Right cardiac atrium (tissue), 5 donors: ENCODE measurements at regions not wholly inside any gene's neighbourhood (a gene's known extent, or its start where the extent isn't known, plus 50 kb on each side); places are given as distances from the start of the nearest gene placed in this dataset.

Experiments used
- ATAC-seq, 2 donors: fragments of 200-7000 bp; cut with Tn5 transposase; one replicate each; pipeline versions ENCODE4 v1.8.0 to v1.9.1; 2020; ENCODE audit warnings: moderate library complexity in 2 of 2, mild to moderate bottlenecking in 1 of 2
- DNase-seq, 3 donors: peaks; one replicate each; pipeline ENCODE4 v3.0.0-alpha.2; 2020
- H3K27ac ChIP-seq: one replicate; pipeline ENCODE4 v1.5.1; 2013; ENCODE audit warnings: mild to moderate bottlenecking, low read length, control low read depth, moderate library complexity
- H3K27me3 ChIP-seq: one replicate; pipeline ENCODE4 v1.6.1; 2013; ENCODE audit not compliant: control insufficient read depth, insufficient read depth
- H3K4me1 ChIP-seq: one replicate; pipeline ENCODE4 v1.6.1; 2013; ENCODE audit warnings: low read length; ENCODE audit not compliant: control insufficient read depth, insufficient read depth
- H3K4me3 ChIP-seq: one replicate; pipeline ENCODE4 v1.5.1; 2013; ENCODE audit warnings: low read length, control low read depth
- H3K9me3 ChIP-seq: one replicate; pipeline ENCODE4 v1.6.1; 2013; ENCODE audit warnings: low read length; ENCODE audit not compliant: control insufficient read depth
- WGBS: extraction: QIAGEN DNeasy Blood & Tissue Kit; methylation state at CpG from one replicate; pipeline ENCODE4 v1.1.7; 2013; 5-methylcytosine and 5-hydroxymethylcytosine counted together
- intact Hi-C, 4 donors: fragments of 100-400 bp; cut with DNase I; formaldehyde crosslinking; loops; one replicate each; pipeline versions ENCODE4 v1.11.0 to v1.14.0; 2022 to 2023
- donor health status: healthy with polysubstance abuse.
- donor health status: DM: no; HTN: yes; CAD: no.
- donor health status: DM: no; HTN: no; CAD: no.
- donor health status: DM: no; HTN: yes; CAD: no; lungs with severe emphysema.
- donor health status: DM: yes; HTN: yes; CAD: no.

DNA sequence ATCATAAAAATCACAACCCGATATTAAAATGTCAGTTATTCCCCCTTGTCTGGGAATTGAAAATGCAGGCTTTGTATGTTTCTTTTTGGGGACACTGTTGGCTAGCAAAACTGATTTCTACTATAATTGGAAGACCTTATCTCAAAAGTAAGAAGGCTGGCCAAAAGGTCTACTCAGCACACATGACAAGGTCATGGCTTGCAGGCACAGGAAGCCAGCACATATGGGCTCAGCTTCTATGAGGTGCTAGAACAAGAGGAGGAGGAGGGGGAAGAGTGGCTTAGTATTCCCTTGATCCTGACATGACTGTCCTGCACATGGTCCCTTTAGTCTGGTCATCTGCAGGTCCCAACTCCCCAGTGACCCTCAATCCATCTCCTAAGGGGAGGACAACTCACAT lies 681.2 kb downstream of the SQOR start:
- H3K4me1 ChIP-seq: no peaks in the 10 kb centered on the region
- DNase-seq (no peak), ATAC-seq (peak in 1 of 2 donors; percentile 43)
- intact Hi-C loops: loop anchor here in 1 of 4 donors (10.0 kb wide), 1 partner anchor 51 kb away; no protein-coding TSS in a partner anchor
- no peak overlapping the region for H3K4me3 ChIP-seq
- H3K27me3 ChIP-seq: no peaks in the 10 kb centered on the region
- H3K9me3 ChIP-seq: no peaks in the 10 kb centered on the region
- no peak overlapping the region for H3K27ac ChIP-seq
- WGBS: 52% methylated on average over 1 of the region's 1 CpG

DNA sequence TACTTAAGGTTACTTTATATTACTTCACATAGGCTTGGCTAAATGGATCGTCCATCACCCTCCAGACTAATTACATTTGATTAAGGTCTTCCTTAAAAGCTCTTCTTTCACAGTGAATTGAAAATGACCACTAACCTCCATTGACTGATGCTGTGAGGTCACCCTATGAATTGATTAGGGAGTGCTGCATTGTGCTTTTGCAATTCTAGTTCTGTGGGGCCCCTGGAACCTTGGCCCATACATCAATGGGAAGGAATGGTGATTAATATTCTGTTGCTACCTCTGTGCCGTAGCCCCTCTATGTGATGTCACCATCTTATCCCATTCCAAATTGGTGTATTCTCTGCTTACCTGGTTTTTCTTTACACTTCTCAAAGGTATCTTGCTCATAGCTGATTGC lies 682.2 kb downstream of the SQOR start:
- Histone ChIP-seq H3K4me1 (no peaks in the 10 kb centered on the region), H3K27me3 (no peaks in the 10 kb centered on the region), H3K4me3 (no peak overlapping the region), H3K9me3 (no peaks in the 10 kb centered on the region), H3K27ac (no peak overlapping the region)
- intact Hi-C loops: loop anchor here in 1 of 4 donors (10.0 kb wide), 1 partner anchor 52 kb away; no protein-coding TSS in a partner anchor
- no peak for ATAC-seq
- WGBS: 96% methylated on average over 2 of the region's 2 CpGs
- DNase-seq: no peak

DNA sequence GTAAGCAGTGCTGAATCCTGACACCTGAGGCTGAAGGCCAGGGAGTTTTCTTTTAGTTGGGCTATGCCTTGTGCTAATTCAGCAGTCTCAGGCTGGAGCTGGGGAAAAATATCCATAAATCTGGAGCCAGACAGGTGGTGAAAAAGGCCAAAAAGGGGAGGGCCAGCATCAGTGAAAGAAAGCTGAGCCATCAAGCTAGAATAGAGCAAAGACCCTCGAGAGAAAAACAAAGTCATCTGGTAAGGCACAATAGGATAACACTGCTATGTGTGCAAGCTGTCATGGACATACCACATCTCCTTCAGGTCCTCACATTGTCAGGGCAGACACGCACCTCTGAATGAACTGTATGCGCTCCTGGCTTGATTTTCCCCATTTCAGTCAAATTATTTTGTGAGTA lies 687.9 kb downstream of the SQOR start:
- 88% methylated on average over 3 of the region's 3 CpGs for WGBS
- intact Hi-C loops: no loop called here
- no peak overlapping the region for H3K27ac ChIP-seq
- ATAC-seq: no peak
- DNase-seq: no peak
- H3K9me3 ChIP-seq: no peaks in the 10 kb centered on the region
- no peaks in the 10 kb centered on the region for H3K27me3 ChIP-seq
- no peak overlapping the region for H3K4me3 ChIP-seq
- H3K4me1 ChIP-seq: no peaks in the 10 kb centered on the region

DNA sequence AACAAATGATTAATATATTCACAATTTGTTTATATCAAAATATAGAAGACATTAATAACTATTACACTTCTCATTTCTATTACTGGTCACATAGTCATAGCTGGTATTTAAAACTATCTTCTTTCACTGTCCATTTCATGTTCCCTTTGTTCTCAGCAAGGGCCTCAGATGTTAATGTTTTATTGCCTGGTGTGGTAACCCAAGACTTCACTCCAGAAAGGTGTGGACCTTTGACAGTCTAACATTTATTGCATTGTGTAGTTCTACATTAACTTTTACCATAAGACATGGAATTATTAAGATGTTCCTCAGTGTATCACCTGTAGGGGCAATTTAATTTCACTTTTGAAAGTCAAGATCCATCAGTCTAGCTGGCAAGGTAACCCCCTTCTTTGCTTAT lies 691.3 kb downstream of the SQOR start:
- no peak for DNase-seq
- no peak for ATAC-seq
- intact Hi-C loops: no loop called here
- Histone ChIP-seq H3K27ac (no peak overlapping the region), H3K4me1 (no peaks in the 10 kb centered on the region), H3K4me3 (no peak overlapping the region), H3K9me3 (no peaks in the 10 kb centered on the region), H3K27me3 (no peaks in the 10 kb centered on the region)

DNA sequence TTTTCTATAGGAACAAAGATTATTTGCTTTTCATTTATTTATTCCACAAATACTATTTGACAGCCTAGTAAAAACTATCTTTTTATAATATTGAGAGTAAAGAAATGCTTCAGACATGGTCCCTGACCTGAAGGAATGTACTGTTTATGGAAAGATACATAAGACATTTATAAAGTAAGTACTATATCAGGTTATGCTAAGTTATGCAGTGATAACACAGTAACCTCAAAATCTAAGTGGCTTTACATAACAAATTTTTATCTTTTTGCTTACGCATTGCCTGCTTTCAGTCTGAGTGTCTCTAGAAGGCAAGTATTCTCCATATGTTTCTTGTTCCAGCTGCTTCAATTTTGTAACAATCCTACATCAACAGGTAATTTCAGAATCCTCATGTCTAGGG lies 694.0 kb downstream of the SQOR start:
- Histone ChIP-seq H3K9me3 (no peaks in the 10 kb centered on the region), H3K4me1 (no peaks in the 10 kb centered on the region), H3K27ac (no peak overlapping the region), H3K27me3 (no peaks in the 10 kb centered on the region), H3K4me3 (no peak overlapping the region)
- 93% methylated on average over 1 of the region's 1 CpG for WGBS
- intact Hi-C loops: no loop called here
- DNase-seq (no peak), ATAC-seq (no peak)

DNA sequence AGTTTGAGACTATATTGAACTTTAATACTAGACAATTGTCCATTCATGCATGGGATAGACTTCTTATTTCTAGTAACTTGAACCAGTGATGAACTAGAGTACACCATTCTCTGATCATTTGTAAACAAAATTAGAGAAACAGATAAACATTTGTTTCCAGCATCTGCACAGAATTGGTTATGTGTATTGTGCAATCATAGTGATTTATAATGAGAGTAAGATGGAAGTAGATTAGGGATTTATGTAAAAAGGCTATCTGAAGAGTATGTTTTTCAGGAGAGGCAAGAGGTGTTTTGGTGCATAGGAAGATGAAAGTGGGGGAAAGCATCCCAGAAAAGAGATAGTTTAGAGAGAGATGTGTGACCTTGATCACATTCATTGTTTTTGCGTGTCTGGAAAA lies 695.0 kb downstream of the SQOR start:
- intact Hi-C loops: no loop called here
- DNase-seq: no peak
- Histone ChIP-seq H3K9me3 (no peaks in the 10 kb centered on the region), H3K27ac (no peak overlapping the region), H3K27me3 (no peaks in the 10 kb centered on the region), H3K4me3 (no peak overlapping the region), H3K4me1 (no peaks in the 10 kb centered on the region)
- 85% methylated on average over 1 of the region's 1 CpG for WGBS
- ATAC-seq: no peak

DNA sequence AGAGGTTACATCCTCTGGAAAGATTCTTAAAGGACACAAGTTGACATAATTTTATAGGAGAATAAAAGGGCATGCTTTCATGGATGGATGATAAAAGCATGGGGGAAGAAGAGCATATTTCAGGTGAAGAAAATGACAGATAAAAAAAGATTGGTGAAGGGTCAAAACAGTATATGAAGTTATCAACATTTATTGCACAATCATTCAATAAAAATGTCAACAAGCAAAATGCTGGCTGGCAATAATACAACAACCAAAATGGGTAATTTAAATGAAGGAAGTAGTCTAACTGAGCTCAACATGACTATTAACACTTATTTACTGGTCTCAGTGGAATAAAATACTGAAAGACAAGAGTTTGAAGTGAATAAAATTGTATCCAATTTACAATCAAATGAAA lies 696.7 kb downstream of the SQOR start:
- intact Hi-C loops: no loop called here
- ATAC-seq (no peak), DNase-seq (no peak)
- H3K4me3 ChIP-seq: no peak overlapping the region
- no peaks in the 10 kb centered on the region for H3K4me1 ChIP-seq
- H3K9me3 ChIP-seq: no peaks in the 10 kb centered on the region
- no peak overlapping the region for H3K27ac ChIP-seq
- no peaks in the 10 kb centered on the region for H3K27me3 ChIP-seq

DNA sequence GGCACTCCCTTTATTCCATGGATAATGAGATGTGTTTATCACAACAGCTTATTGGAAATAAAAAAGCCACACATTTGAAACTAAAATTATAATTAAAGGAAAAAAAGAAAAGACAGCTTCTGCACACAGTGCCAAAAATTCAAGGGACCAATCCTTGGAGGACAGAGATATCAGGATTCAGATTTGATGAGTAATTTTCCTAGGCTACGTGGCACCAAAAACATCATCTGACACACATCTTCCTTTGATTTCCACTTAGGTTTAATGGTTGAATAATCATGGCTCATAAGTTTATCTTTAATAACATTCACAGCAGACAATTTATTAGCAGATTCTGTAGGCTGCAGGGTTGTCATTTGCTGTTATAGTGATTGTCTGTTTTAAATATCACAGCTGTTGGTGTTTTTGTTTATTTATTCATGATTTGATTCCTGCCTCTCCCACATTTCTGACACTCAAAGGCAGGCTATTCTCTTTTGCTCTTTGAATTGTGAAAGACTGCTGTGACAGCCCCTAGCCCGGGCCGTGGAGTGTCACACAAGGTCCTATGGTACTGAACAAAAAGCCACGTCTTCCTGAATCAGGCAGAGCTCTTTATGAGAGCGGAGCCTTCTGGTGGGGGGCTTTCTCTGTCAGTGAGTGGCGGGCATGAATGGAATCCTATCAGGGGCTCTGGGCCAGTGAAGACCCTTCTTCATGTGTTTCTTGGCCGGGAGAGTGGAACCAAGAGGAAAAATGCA lies 708.5 kb downstream of the SQOR start:
- ATAC-seq (no peak), DNase-seq (no peak)
- intact Hi-C loops: no loop called here
- Histone ChIP-seq H3K9me3 (no peaks in the 10 kb centered on the region), H3K4me1 (no peaks in the 10 kb centered on the region), H3K4me3 (no peak overlapping the region), H3K27ac (no peak overlapping the region), H3K27me3 (no peaks in the 10 kb centered on the region)
- WGBS: 57% methylated on average over 7 of the region's 7 CpGs

DNA sequence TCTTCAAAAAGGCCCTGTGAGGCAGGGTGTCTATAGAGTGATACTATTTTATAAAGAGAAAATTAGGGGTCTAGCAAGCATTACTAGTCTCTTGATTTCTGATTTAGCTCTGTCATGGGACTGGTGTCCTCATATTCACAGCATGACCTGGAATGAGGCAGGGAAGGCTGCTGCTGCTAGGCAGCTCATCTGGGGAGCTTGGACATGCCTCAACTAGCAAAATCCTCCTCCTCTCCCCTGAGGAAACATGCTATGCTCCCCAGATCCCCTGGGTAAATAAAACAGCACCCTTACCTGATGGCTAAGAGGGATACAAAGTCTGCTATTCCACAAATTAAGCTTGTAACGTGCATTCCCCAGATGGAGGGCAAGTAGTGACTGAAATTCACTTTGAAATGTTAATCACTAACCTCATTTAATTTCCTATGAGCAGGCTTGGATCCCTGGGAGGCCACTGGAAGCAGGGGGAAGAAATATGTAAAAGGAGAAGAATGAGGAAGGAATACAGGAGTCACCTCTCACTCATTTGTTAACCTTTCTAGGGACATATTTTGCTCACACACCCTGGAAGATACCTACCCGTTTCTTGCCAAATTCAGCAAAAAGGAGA lies 709.4 kb downstream of the SQOR start:
- intact Hi-C loops: no loop called here
- H3K4me1 ChIP-seq: no peaks in the 10 kb centered on the region
- H3K4me3 ChIP-seq: no peak overlapping the region
- no peak overlapping the region for H3K27ac ChIP-seq
- ATAC-seq (no peak), DNase-seq (no peak)
- 64% methylated on average over 2 of the region's 2 CpGs for WGBS
- H3K9me3 ChIP-seq: no peaks in the 10 kb centered on the region
- no peaks in the 10 kb centered on the region for H3K27me3 ChIP-seq

DNA sequence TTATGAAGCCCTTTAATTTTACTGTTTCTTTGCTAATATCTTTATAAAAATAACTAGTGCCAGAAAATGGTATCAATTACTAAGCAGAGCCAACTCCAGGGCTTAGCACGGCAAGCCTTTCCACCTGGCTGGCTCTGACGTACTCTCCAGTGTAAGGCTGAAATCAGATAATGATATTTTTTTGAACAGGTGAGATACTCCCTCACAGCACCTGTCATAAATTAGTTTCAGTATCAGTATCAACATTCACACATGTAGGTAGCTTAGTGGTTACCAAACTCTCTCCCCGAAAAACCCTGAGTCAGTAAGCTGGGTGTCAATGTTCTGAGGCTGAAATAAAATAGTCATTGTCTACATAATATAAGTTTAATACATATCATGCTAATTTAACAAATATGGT lies 710.1 kb downstream of the SQOR start:
- intact Hi-C loops: no loop called here
- no peaks in the 10 kb centered on the region for H3K9me3 ChIP-seq
- no peaks in the 10 kb centered on the region for H3K27me3 ChIP-seq
- 89% methylated on average over 3 of the region's 3 CpGs for WGBS
- ATAC-seq: no peak
- H3K27ac ChIP-seq: no peak overlapping the region
- DNase-seq: peak in 1 of 3 donors; percentile 22
- H3K4me3 ChIP-seq: no peak overlapping the region
- no peaks in the 10 kb centered on the region for H3K4me1 ChIP-seq

DNA sequence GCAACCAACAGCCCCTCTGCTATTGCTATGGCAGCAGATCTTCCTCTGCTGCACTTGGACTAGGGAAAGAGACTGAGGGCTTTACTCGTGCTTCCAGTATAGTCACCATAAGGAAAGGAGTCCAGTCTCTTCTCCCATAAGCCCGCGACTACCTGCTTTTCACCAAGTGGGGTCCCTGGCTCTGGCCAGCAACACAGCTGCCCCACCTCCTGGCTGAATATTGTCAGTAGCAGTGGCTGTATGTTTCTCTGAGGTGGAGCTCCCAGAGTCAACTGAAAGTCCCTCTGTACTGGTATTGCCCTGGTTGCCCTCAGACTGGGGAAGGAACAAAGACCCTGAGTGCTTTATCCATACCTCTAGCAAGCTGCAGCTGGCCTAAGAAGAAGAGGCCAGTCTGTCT lies 719.6 kb downstream of the SQOR start:
- ATAC-seq (no peak), DNase-seq (no peak)
- H3K9me3 ChIP-seq: no peaks in the 10 kb centered on the region
- no peak overlapping the region for H3K27ac ChIP-seq
- H3K4me3 ChIP-seq: no peak overlapping the region
- no peaks in the 10 kb centered on the region for H3K27me3 ChIP-seq
- intact Hi-C loops: no loop called here
- H3K4me1 ChIP-seq: no peaks in the 10 kb centered on the region
- 94% methylated on average over 3 of the region's 3 CpGs for WGBS
